KMS-11 (cell line): ENCODE measurements at regions not wholly inside any gene's neighbourhood (a gene's known extent, or its start where the extent isn't known, plus 50 kb on each side); places are given as distances from the start of the nearest gene placed in this dataset.

Experiments used
- H2AFZ ChIP-seq: fragments of 200-600 bp; sonication (generic); 2 replicates; pipeline ENCODE4 v1.6.1; 2016; ENCODE audit warnings: antibody characterized with exemption, mixed run types, low read depth
- H3K27ac ChIP-seq: fragments of 200-600 bp; sonication (generic); 2 replicates; pipeline ENCODE4 v1.6.1; 2016; ENCODE audit warnings: mild to moderate bottlenecking, mixed run types
- H3K27me3 ChIP-seq: fragments of 200-600 bp; sonication (generic); 2 replicates; pipeline ENCODE4 v1.6.1; 2017; ENCODE audit warnings: mild to moderate bottlenecking, low read depth, mixed run types, moderate library complexity; ENCODE audit not compliant: insufficient read depth
- H3K36me3 ChIP-seq: fragments of 200-600 bp; sonication (generic); 2 replicates; pipeline ENCODE4 v1.6.1; 2017; ENCODE audit warnings: mild to moderate bottlenecking, mixed run types; ENCODE audit not compliant: insufficient read depth
- H3K4me1 ChIP-seq: fragments of 200-600 bp; sonication (generic); 2 replicates; pipeline ENCODE4 v1.6.1; 2016; ENCODE audit warnings: mild to moderate bottlenecking, low read depth, mixed run types; ENCODE audit not compliant: poor library complexity, severe bottlenecking
- H3K4me2 ChIP-seq: fragments of 200-600 bp; sonication (generic); 2 replicates; pipeline ENCODE4 v1.7.0; 2016; ENCODE audit warnings: mild to moderate bottlenecking, mixed run types
- H3K4me3 ChIP-seq: fragments of 200-600 bp; sonication (generic); IDR thresholded peaks from 2 replicates; pipeline ENCODE4 v1.6.1; 2017; ENCODE audit warnings: low read depth, low read length, mixed read lengths; ENCODE audit not compliant: insufficient read depth
- H3K79me2 ChIP-seq: fragments of 200-600 bp; sonication (generic); 2 replicates; pipeline ENCODE4 v1.6.1; 2016; ENCODE audit warnings: low read depth, mixed run types; ENCODE audit not compliant: insufficient read depth
- H3K9ac ChIP-seq: fragments of 200-600 bp; sonication (generic); 2 replicates; pipeline ENCODE4 v1.6.1; 2016; ENCODE audit warnings: mild to moderate bottlenecking, mixed run types
- H4K20me1 ChIP-seq: fragments of 200-600 bp; sonication (generic); 2 replicates; pipeline ENCODE4 v1.6.1; 2016; ENCODE audit warnings: mild to moderate bottlenecking, mixed run types; ENCODE audit not compliant: insufficient read depth
- TF ChIP-seq, protein P1 (sequence below): fragments of 200-600 bp; sonication (generic); conservative IDR thresholded peaks from 2 replicates; pipeline ENCODE4 v1.6.1; 2017; ENCODE audit warnings: low read depth, mild to moderate bottlenecking, antibody characterized with exemption, low read length, moderate library complexity, mixed read lengths

GRCh38 chr20:19083136-19083621 is 129.3 kb upstream of the SLC24A3 start:
- TF ChIP-seq, protein P1, sequence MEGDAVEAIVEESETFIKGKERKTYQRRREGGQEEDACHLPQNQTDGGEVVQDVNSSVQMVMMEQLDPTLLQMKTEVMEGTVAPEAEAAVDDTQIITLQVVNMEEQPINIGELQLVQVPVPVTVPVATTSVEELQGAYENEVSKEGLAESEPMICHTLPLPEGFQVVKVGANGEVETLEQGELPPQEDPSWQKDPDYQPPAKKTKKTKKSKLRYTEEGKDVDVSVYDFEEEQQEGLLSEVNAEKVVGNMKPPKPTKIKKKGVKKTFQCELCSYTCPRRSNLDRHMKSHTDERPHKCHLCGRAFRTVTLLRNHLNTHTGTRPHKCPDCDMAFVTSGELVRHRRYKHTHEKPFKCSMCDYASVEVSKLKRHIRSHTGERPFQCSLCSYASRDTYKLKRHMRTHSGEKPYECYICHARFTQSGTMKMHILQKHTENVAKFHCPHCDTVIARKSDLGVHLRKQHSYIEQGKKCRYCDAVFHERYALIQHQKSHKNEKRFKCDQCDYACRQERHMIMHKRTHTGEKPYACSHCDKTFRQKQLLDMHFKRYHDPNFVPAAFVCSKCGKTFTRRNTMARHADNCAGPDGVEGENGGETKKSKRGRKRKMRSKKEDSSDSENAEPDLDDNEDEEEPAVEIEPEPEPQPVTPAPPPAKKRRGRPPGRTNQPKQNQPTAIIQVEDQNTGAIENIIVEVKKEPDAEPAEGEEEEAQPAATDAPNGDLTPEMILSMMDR = no peak
- no peak overlapping the region for H3K27ac ChIP-seq
- H4K20me1 ChIP-seq = no peaks in the 10 kb centered on the region
- H3K4me3 ChIP-seq = no peak overlapping the region
- no peak overlapping the region for H3K4me2 ChIP-seq
- no peaks in the 10 kb centered on the region for H3K27me3 ChIP-seq
- H3K36me3 ChIP-seq = no peaks in the 10 kb centered on the region
- H3K79me2 ChIP-seq = no peaks in the 10 kb centered on the region
- H3K9ac ChIP-seq = no peak overlapping the region
- no peak overlapping the region for H2AFZ ChIP-seq
- no peaks in the 10 kb centered on the region for H3K4me1 ChIP-seq

GRCh38 chr20:19090332-19090731 is 122.1 kb upstream of the SLC24A3 start:
- no peaks in the 10 kb centered on the region for H3K4me1 ChIP-seq
- H2AFZ ChIP-seq = no peak overlapping the region
- no peak overlapping the region for H3K4me3 ChIP-seq
- H3K27ac ChIP-seq = no peak overlapping the region
- H3K79me2 ChIP-seq = no peaks in the 10 kb centered on the region
- TF ChIP-seq, protein P1 = no peak
- no peaks in the 10 kb centered on the region for H3K27me3 ChIP-seq
- no peaks in the 10 kb centered on the region for H4K20me1 ChIP-seq
- H3K9ac ChIP-seq = no peak overlapping the region
- H3K4me2 ChIP-seq = no peak overlapping the region
- no peaks in the 10 kb centered on the region for H3K36me3 ChIP-seq

- Histone ChIP-seq H3K36me3 (no peaks in the 10 kb centered on the region), H2AFZ (no peak overlapping the region), H3K27ac (no peak overlapping the region), H3K4me3 (no peak overlapping the region), H4K20me1 (no peaks in the 10 kb centered on the region), H3K9ac (no peak overlapping the region), H3K79me2 (no peaks in the 10 kb centered on the region), H3K4me2 (no peak overlapping the region), H3K4me1 (no peaks in the 10 kb centered on the region), H3K27me3 (no peaks in the 10 kb centered on the region)
- TF ChIP-seq, protein P1 = no peak
Measured at GRCh38 chr20:19094959-19095541, 117.4 kb upstream of the SLC24A3 start.

- Histone ChIP-seq H3K27ac (no peak overlapping the region), H4K20me1 (no peaks in the 10 kb centered on the region), H3K4me3 (no peak overlapping the region), H2AFZ (no peak overlapping the region), H3K27me3 (no peaks in the 10 kb centered on the region), H3K9ac (no peak overlapping the region), H3K36me3 (no peaks in the 10 kb centered on the region), H3K4me2 (no peak overlapping the region), H3K79me2 (no peaks in the 10 kb centered on the region), H3K4me1 (no peaks in the 10 kb centered on the region)
- TF ChIP-seq, protein P1 = no peak
Measured at GRCh38 chr20:19095762-19096161, 116.7 kb upstream of the SLC24A3 start.
